ENCODE measurements at regions not wholly inside any gene's neighbourhood (a gene's known extent, or its start where the extent isn't known, plus 50 kb on each side); places are given as distances from the start of the nearest gene placed in this dataset.

GRCh38 chr1:229037806-229038405, 233.0 kb upstream of the RAB4A start:
- no peak for DNase-seq

GRCh38 chr1:229040630-229041358, 230.1 kb upstream of the RAB4A start:
- DNase-seq = no peak

GRCh38 chr1:229041946-229042345, 229.0 kb upstream of the RAB4A start:
- no peak for DNase-seq

- no peak for DNase-seq
Observed at GRCh38 chr1:229042482-229042881, 228.4 kb upstream of the RAB4A start.

- no peak for DNase-seq
Observed at GRCh38 chr1:229043115-229043514, 227.8 kb upstream of the RAB4A start.

- DNase-seq = no peak
Observed at GRCh38 chr1:229046251-229046853, 224.6 kb upstream of the RAB4A start.

- DNase-seq = no peak
Observed at GRCh38 chr1:229047161-229047839, 223.6 kb upstream of the RAB4A start.

- DNase-seq = no peak
Observed at GRCh38 chr1:229047840-229048620, 222.9 kb upstream of the RAB4A start.

- no peak for DNase-seq
Observed at GRCh38 chr1:229048896-229049295, 222.0 kb upstream of the RAB4A start.

- no peak for DNase-seq
Observed at GRCh38 chr1:229056046-229056445, 214.9 kb upstream of the RAB4A start.

- no peak for DNase-seq
Observed at GRCh38 chr1:229058111-229058561, 212.8 kb upstream of the RAB4A start.

- no peak for DNase-seq
Observed at GRCh38 chr1:229058729-229059128, 212.2 kb upstream of the RAB4A start.

- no peak for DNase-seq
Observed at GRCh38 chr1:229059671-229060539, 211.0 kb upstream of the RAB4A start.

GRCh38 chr1:229062135-229062534, 208.8 kb upstream of the RAB4A start:
- no peak for DNase-seq

GRCh38 chr1:229063154-229063773, 207.6 kb upstream of the RAB4A start:
- DNase-seq = no peak

GRCh38 chr1:229064320-229065168, 206.4 kb upstream of the RAB4A start:
- DNase-seq = no peak

GRCh38 chr1:229065613-229066012, 205.3 kb upstream of the RAB4A start:
- no peak for DNase-seq

GRCh38 chr1:229066591-229066990, 204.3 kb upstream of the RAB4A start:
- no peak for DNase-seq

- no peak for DNase-seq
Observed at GRCh38 chr1:229067546-229067945, 203.4 kb upstream of the RAB4A start.

GRCh38 chr1:229068270-229068987, 202.5 kb upstream of the RAB4A start:
- no peak for DNase-seq
